ENCODE measurements at regions not wholly inside any gene's neighbourhood (a gene's known extent, or its start where the extent isn't known, plus 50 kb on each side); places are given as distances from the start of the nearest gene placed in this dataset.

DNA sequence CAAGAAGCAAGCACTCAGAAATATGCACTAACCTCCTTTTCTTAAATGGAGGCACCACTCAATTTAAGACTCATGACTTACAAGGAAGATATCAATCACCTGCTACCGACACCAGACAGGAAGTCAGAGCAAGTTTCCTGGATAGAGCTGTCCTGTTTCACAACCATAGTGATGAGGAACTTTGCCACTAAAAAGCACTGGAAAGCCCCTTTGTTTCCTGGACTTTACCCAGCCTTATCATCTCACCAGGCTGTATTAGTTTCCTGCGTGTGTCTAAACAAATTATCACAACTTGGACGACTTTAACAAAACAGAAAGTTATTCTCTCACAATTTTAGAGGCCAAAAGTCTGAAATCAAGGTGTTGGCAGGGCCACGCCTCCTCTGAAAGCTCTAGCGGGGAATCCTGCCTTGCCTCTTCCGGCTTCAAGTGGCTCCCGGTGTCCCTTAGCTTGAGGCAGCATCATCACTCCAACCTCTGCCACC, 253.8 kb upstream of the STXBP5 start:
- no peak for TF ChIP-seq TAF1 (IDR thresholded peaks at IDR 0.05; ENCODE audit: borderline replicate concordance, low read depth, low read length)
- TF ChIP-seq POLR2AphosphoS5 (IDR thresholded peaks at IDR 0.05; ENCODE audit: low read depth, low read length) = no peak
- no peak for TF ChIP-seq POLR2A (IDR thresholded peaks at IDR 0.05; ENCODE audit: low read depth, low read length)
- DNase-seq (ENCODE audit: insufficient read length) = no peak
- peak; percentile 9 for FAIRE-seq

GRCh38 chr6:146955570-146955969, 248.6 kb upstream of the STXBP5 start:
- FAIRE-seq = no peak
- no peak for DNase-seq (ENCODE audit: insufficient read length)

GRCh38 chr6:146957181-146958093, 246.8 kb upstream of the STXBP5 start:
- FAIRE-seq (no peak), DNase-seq (ENCODE audit: insufficient read length) (no peak)
- TF ChIP-seq POLR2AphosphoS5 (IDR thresholded peaks at IDR 0.05; ENCODE audit: low read depth, low read length) (no peak), TAF1 (IDR thresholded peaks at IDR 0.05; ENCODE audit: borderline replicate concordance, low read depth, low read length) (no peak), POLR2A (IDR thresholded peaks at IDR 0.05; ENCODE audit: low read depth, low read length) (no peak)

More at GRCh38 chr6:146955570-146955969, 248.6 kb upstream of the STXBP5 start:
- TF ChIP-seq POLR2AphosphoS5 (IDR thresholded peaks at IDR 0.05; ENCODE audit: low read depth, low read length) (no peak), TAF1 (IDR thresholded peaks at IDR 0.05; ENCODE audit: borderline replicate concordance, low read depth, low read length) (no peak), POLR2A (IDR thresholded peaks at IDR 0.05; ENCODE audit: low read depth, low read length) (no peak)

GRCh38 chr6:146961831-146962230, 242.4 kb upstream of the STXBP5 start:
- TF ChIP-seq POLR2AphosphoS5 (IDR thresholded peaks at IDR 0.05; ENCODE audit: low read depth, low read length) = no peak
- FAIRE-seq (no peak), DNase-seq (ENCODE audit: insufficient read length) (no peak)

DNA sequence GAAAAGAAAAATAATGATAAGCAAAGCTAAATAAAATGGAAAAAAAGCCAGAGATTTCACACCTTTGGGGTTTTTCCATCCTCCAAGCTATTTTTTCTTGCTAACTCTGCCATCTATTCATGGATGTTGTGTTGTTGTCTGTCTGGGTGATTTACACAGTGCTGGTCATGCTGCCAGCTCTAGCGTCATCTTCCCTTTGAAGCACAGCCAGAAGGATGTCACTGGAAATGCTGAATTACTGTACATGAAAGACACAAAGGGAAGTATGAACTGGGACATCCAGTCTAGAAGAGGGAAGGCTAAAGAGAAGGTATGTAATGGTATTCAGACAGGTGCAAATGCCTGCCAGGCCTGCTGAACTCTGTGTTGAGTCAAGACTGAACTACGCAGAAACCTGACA, 241.9 kb upstream of the STXBP5 start:
- FAIRE-seq (no peak), DNase-seq (ENCODE audit: insufficient read length) (no peak)
- no peak for TF ChIP-seq TAF1 (IDR thresholded peaks at IDR 0.05; ENCODE audit: borderline replicate concordance, low read depth, low read length)
- TF ChIP-seq POLR2A (IDR thresholded peaks at IDR 0.05; ENCODE audit: low read depth, low read length) = no peak
- TF ChIP-seq POLR2AphosphoS5 (IDR thresholded peaks at IDR 0.05; ENCODE audit: low read depth, low read length) = no peak

GRCh38 chr6:146965110-146965689, 239.0 kb upstream of the STXBP5 start:
- no peak for TF ChIP-seq POLR2AphosphoS5 (IDR thresholded peaks at IDR 0.05; ENCODE audit: low read depth, low read length)
- TF ChIP-seq TAF1 (IDR thresholded peaks at IDR 0.05; ENCODE audit: borderline replicate concordance, low read depth, low read length) = no peak
- DNase-seq (ENCODE audit: insufficient read length) = no peak
- no peak for FAIRE-seq

GRCh38 chr6:146968041-146968760, 236.0 kb upstream of the STXBP5 start:
- no peak for DNase-seq (ENCODE audit: insufficient read length)
- no peak for TF ChIP-seq TAF1 (IDR thresholded peaks at IDR 0.05; ENCODE audit: borderline replicate concordance, low read depth, low read length)
- TF ChIP-seq POLR2A (IDR thresholded peaks at IDR 0.05; ENCODE audit: low read depth, low read length) = no peak
- TF ChIP-seq POLR2AphosphoS5 (IDR thresholded peaks at IDR 0.05; ENCODE audit: low read depth, low read length) = no peak
- FAIRE-seq = no peak

- TF ChIP-seq POLR2AphosphoS5 (IDR thresholded peaks at IDR 0.05; ENCODE audit: low read depth, low read length) = no peak
- no peak for TF ChIP-seq TAF1 (IDR thresholded peaks at IDR 0.05; ENCODE audit: borderline replicate concordance, low read depth, low read length)
- no peak for TF ChIP-seq POLR2A (IDR thresholded peaks at IDR 0.05; ENCODE audit: low read depth, low read length)
- FAIRE-seq (no peak), DNase-seq (ENCODE audit: insufficient read length) (no peak)
Observed at GRCh38 chr6:146972546-146972945, 231.7 kb upstream of the STXBP5 start.

DNA sequence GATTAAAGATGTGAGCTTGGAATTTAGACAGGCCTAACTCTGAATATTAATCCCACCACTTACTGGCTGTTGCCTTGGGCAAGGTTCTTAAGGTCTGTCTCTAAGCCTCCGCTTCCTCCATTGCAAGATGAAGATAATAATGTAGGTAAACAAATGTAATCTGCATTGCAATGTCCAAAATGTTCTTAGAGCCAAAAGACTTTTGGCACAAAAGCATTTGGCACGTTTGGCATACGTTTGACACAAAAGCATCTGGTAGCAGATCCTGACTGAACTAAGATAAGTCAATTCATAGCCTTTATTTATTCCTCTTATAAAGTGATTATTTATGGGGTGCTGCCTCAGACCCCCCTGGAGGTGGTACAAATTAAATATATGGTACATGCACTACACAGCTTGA, 229.9 kb upstream of the STXBP5 start:
- no peak for FAIRE-seq

DNA sequence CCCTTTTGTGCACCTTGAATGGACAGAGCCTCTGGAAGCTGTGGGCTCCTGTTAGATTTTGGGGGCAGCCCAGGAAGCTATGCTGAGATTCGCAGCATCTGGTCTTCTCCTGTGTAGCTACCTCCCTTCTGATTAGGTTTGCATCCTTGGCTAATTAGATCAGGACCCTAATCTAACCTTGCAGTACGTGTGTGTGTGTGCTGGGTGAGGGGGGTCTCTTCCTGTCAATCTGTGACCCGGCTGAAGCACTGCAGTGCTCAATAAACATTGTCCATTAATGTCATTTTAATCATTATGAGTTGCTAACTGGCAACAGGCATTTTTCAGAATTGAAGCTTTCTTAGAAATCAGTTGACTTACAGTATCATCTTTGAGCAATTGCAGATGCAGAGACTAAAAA, 229.1 kb upstream of the STXBP5 start:
- TF ChIP-seq POLR2AphosphoS5 (IDR thresholded peaks at IDR 0.05; ENCODE audit: low read depth, low read length) (no peak), TAF1 (IDR thresholded peaks at IDR 0.05; ENCODE audit: borderline replicate concordance, low read depth, low read length) (no peak), POLR2A (IDR thresholded peaks at IDR 0.05; ENCODE audit: low read depth, low read length) (no peak)
- FAIRE-seq (no peak), DNase-seq (ENCODE audit: insufficient read length) (no peak)

More for the DNA sequence above, 229.9 kb upstream of the STXBP5 start:
- no peak for DNase-seq (ENCODE audit: insufficient read length)
- no peak for TF ChIP-seq POLR2A (IDR thresholded peaks at IDR 0.05; ENCODE audit: low read depth, low read length)
- TF ChIP-seq POLR2AphosphoS5 (IDR thresholded peaks at IDR 0.05; ENCODE audit: low read depth, low read length) = no peak
- no peak for TF ChIP-seq TAF1 (IDR thresholded peaks at IDR 0.05; ENCODE audit: borderline replicate concordance, low read depth, low read length)

DNA sequence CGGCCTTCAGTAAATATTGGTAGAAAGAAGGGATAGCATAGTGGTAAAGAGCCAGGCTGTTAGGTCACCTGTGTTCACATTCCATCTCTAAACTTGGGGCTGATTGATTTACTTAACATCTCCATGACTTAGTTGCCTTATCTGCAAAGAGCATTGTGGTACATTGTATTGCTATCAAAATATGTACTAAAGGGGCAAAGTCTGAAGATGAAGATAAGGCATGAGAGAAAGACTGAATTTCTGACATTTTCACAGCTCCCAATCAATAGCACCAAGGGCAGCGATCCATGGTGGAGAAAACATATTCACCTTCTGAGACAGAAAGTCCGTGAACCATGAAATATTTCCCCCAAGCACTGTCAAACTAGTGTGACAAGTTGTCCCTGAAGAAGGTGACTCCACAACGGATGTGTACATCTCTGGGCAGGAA, 223.3 kb upstream of the STXBP5 start:
- no peak for FAIRE-seq
- DNase-seq (ENCODE audit: insufficient read length) = no peak
- no peak for TF ChIP-seq POLR2AphosphoS5 (IDR thresholded peaks at IDR 0.05; ENCODE audit: low read depth, low read length)
- no peak for TF ChIP-seq TAF1 (IDR thresholded peaks at IDR 0.05; ENCODE audit: borderline replicate concordance, low read depth, low read length)
- no peak for TF ChIP-seq POLR2A (IDR thresholded peaks at IDR 0.05; ENCODE audit: low read depth, low read length)

Data from GM12892 (cell line).